ENCODE measurements at regions not wholly inside any gene's neighbourhood (a gene's known extent, or its start where the extent isn't known, plus 50 kb on each side); places are given as distances from the start of the nearest gene placed in this dataset.

GRCh38 chr1:48084826-48085225 is 87.6 kb upstream of the TRABD2B start:
- Histone ChIP-seq H4K12ac (ENCODE audit: low read depth, low read length) (no peak overlapping the region), H3K4ac (ENCODE audit: low read depth, low read length) (no peak overlapping the region), H3K27me3 (ENCODE audit: insufficient read depth, low read length) (no peaks in the 10 kb centered on the region), H3K79me1 (ENCODE audit: low read length) (no peaks in the 10 kb centered on the region), H2BK12ac (ENCODE audit: low read length) (no peak overlapping the region), H3K9me3 (ENCODE audit: insufficient read depth, low read depth, low read length) (peaks cover 2% of the 10 kb centered on the region), H3K9ac (ENCODE audit: low read length) (no peak overlapping the region), H2AK5ac (ENCODE audit: low read length) (no peak overlapping the region), H3K79me2 (ENCODE audit: control insufficient read depth, insufficient read depth, low read length, poor library complexity) (no peaks in the 10 kb centered on the region), H2BK120ac (ENCODE audit: insufficient read depth, low read length, poor library complexity) (no peak overlapping the region), H3K27ac (ENCODE audit: low read depth, low read length) (no peak overlapping the region), H3K14ac (ENCODE audit: low read length) (no peak overlapping the region), H3K18ac (ENCODE audit: low read length) (no peak overlapping the region), H3K4me1 (ENCODE audit: control insufficient read depth in 1 of 2, insufficient read depth in 2 of 2, low read length in 2 of 2) (no peaks in the 10 kb centered on the region), H2AFZ (ENCODE audit: insufficient read depth, low read length, poor library complexity) (no peak overlapping the region), H3K4me3 (ENCODE audit: low read depth, low read length) (no peak overlapping the region), H3K36me3 (ENCODE audit: control insufficient read depth in 1 of 2, insufficient read depth in 2 of 2, low read length in 2 of 2) (no peaks in the 10 kb centered on the region), H3K4me2 (ENCODE audit: low read length) (no peak overlapping the region), H3K23ac (ENCODE audit: low read length) (no peak overlapping the region), H2BK5ac (ENCODE audit: low read depth, low read length, poor library complexity) (no peak overlapping the region), H4K91ac (ENCODE audit: low read depth, low read length) (no peak overlapping the region), H4K8ac (ENCODE audit: low read depth, low read length) (no peak overlapping the region)
- WGBS (ENCODE audit: extremely low coverage, insufficient coverage, insufficient read length) = no CpG with 5 or more reads among the region's 4 CpGs
- no peak for DNase-seq

- no peaks in the 10 kb centered on the region for H3K27me3 ChIP-seq (ENCODE audit: insufficient read depth, low read length)
- no peak overlapping the region for H3K4me2 ChIP-seq (ENCODE audit: low read length)
- H3K18ac ChIP-seq (ENCODE audit: low read length) = no peak overlapping the region
- no peaks in the 10 kb centered on the region for H3K79me2 ChIP-seq (ENCODE audit: control insufficient read depth, insufficient read depth, low read length, poor library complexity)
- H2BK5ac ChIP-seq (ENCODE audit: low read depth, low read length, poor library complexity) = no peak overlapping the region
- H3K27ac ChIP-seq (ENCODE audit: low read depth, low read length) = no peak overlapping the region
- H2AK5ac ChIP-seq (ENCODE audit: low read length) = no peak overlapping the region
- H4K12ac ChIP-seq (ENCODE audit: low read depth, low read length) = no peak overlapping the region
- no peak overlapping the region for H3K9ac ChIP-seq (ENCODE audit: low read length)
- H3K4me1 ChIP-seq (ENCODE audit: control insufficient read depth in 1 of 2, insufficient read depth in 2 of 2, low read length in 2 of 2) = no peaks in the 10 kb centered on the region
- H3K36me3 ChIP-seq (ENCODE audit: control insufficient read depth in 1 of 2, insufficient read depth in 2 of 2, low read length in 2 of 2) = no peaks in the 10 kb centered on the region
- no peak for DNase-seq
- no peak overlapping the region for H3K4ac ChIP-seq (ENCODE audit: low read depth, low read length)
- no peak overlapping the region for H2AFZ ChIP-seq (ENCODE audit: insufficient read depth, low read length, poor library complexity)
- H3K14ac ChIP-seq (ENCODE audit: low read length) = no peak overlapping the region
- H4K91ac ChIP-seq (ENCODE audit: low read depth, low read length) = no peak overlapping the region
- no peak overlapping the region for H2BK120ac ChIP-seq (ENCODE audit: insufficient read depth, low read length, poor library complexity)
- WGBS (ENCODE audit: extremely low coverage, insufficient coverage, insufficient read length) = no CpG with 5 or more reads among the region's 6 CpGs
- no peak overlapping the region for H3K23ac ChIP-seq (ENCODE audit: low read length)
- no peak overlapping the region for H2BK12ac ChIP-seq (ENCODE audit: low read length)
- H3K79me1 ChIP-seq (ENCODE audit: low read length) = no peaks in the 10 kb centered on the region
- H3K4me3 ChIP-seq (ENCODE audit: low read depth, low read length) = no peak overlapping the region
- no peak overlapping the region for H4K8ac ChIP-seq (ENCODE audit: low read depth, low read length)
- H3K9me3 ChIP-seq (ENCODE audit: insufficient read depth, low read depth, low read length) = no peaks in the 10 kb centered on the region
These were observed 85.2 kb upstream of the TRABD2B start for GRCh38 chr1:48082271-48082962.

- no peak for DNase-seq
These were observed 83.4 kb upstream of the TRABD2B start for GRCh38 chr1:48080331-48081255.

GRCh38 chr1:48079096-48079495 is 81.9 kb upstream of the TRABD2B start:
- Histone ChIP-seq H3K9me3 (ENCODE audit: insufficient read depth, low read depth, low read length) (no peaks in the 10 kb centered on the region), H3K14ac (ENCODE audit: low read length) (no peak overlapping the region), H3K4me1 (ENCODE audit: control insufficient read depth in 1 of 2, insufficient read depth in 2 of 2, low read length in 2 of 2) (no peaks in the 10 kb centered on the region), H3K23ac (ENCODE audit: low read length) (no peak overlapping the region), H3K4me2 (ENCODE audit: low read length) (no peak overlapping the region), H2BK12ac (ENCODE audit: low read length) (no peak overlapping the region), H4K91ac (ENCODE audit: low read depth, low read length) (no peak overlapping the region), H2BK5ac (ENCODE audit: low read depth, low read length, poor library complexity) (no peak overlapping the region), H3K18ac (ENCODE audit: low read length) (no peak overlapping the region), H3K4me3 (ENCODE audit: low read depth, low read length) (no peak overlapping the region), H3K79me2 (ENCODE audit: control insufficient read depth, insufficient read depth, low read length, poor library complexity) (no peaks in the 10 kb centered on the region), H3K9ac (ENCODE audit: low read length) (no peak overlapping the region), H2AK5ac (ENCODE audit: low read length) (no peak overlapping the region), H4K12ac (ENCODE audit: low read depth, low read length) (no peak overlapping the region), H3K79me1 (ENCODE audit: low read length) (no peaks in the 10 kb centered on the region), H4K8ac (ENCODE audit: low read depth, low read length) (no peak overlapping the region), H3K4ac (ENCODE audit: low read depth, low read length) (no peak overlapping the region), H2BK120ac (ENCODE audit: insufficient read depth, low read length, poor library complexity) (no peak overlapping the region), H3K36me3 (ENCODE audit: control insufficient read depth in 1 of 2, insufficient read depth in 2 of 2, low read length in 2 of 2) (no peaks in the 10 kb centered on the region), H3K27me3 (ENCODE audit: insufficient read depth, low read length) (no peaks in the 10 kb centered on the region), H3K27ac (ENCODE audit: low read depth, low read length) (no peak overlapping the region), H2AFZ (ENCODE audit: insufficient read depth, low read length, poor library complexity) (no peak overlapping the region)
- DNase-seq = no peak
- no CpG with 5 or more reads among the region's 1 CpG for WGBS (ENCODE audit: extremely low coverage, insufficient coverage, insufficient read length)

More at GRCh38 chr1:48080331-48081255, 83.4 kb upstream of the TRABD2B start:
- H3K4me1 ChIP-seq (ENCODE audit: control insufficient read depth in 1 of 2, insufficient read depth in 2 of 2, low read length in 2 of 2) = no peaks in the 10 kb centered on the region
- H2AFZ ChIP-seq (ENCODE audit: insufficient read depth, low read length, poor library complexity) = no peak overlapping the region
- H4K12ac ChIP-seq (ENCODE audit: low read depth, low read length) = no peak overlapping the region
- H2AK5ac ChIP-seq (ENCODE audit: low read length) = no peak overlapping the region
- no peak overlapping the region for H3K18ac ChIP-seq (ENCODE audit: low read length)
- H2BK12ac ChIP-seq (ENCODE audit: low read length) = no peak overlapping the region
- no peak overlapping the region for H4K8ac ChIP-seq (ENCODE audit: low read depth, low read length)
- H3K79me2 ChIP-seq (ENCODE audit: control insufficient read depth, insufficient read depth, low read length, poor library complexity) = no peaks in the 10 kb centered on the region
- no peak overlapping the region for H3K14ac ChIP-seq (ENCODE audit: low read length)
- no peaks in the 10 kb centered on the region for H3K79me1 ChIP-seq (ENCODE audit: low read length)
- H3K27me3 ChIP-seq (ENCODE audit: insufficient read depth, low read length) = no peaks in the 10 kb centered on the region
- no peak overlapping the region for H3K4me2 ChIP-seq (ENCODE audit: low read length)
- H2BK5ac ChIP-seq (ENCODE audit: low read depth, low read length, poor library complexity) = no peak overlapping the region
- no peak overlapping the region for H3K9ac ChIP-seq (ENCODE audit: low read length)
- no peak overlapping the region for H2BK120ac ChIP-seq (ENCODE audit: insufficient read depth, low read length, poor library complexity)
- no peaks in the 10 kb centered on the region for H3K9me3 ChIP-seq (ENCODE audit: insufficient read depth, low read depth, low read length)
- no peak overlapping the region for H3K27ac ChIP-seq (ENCODE audit: low read depth, low read length)
- no peak overlapping the region for H4K91ac ChIP-seq (ENCODE audit: low read depth, low read length)
- no peak overlapping the region for H3K4me3 ChIP-seq (ENCODE audit: low read depth, low read length)
- H3K23ac ChIP-seq (ENCODE audit: low read length) = no peak overlapping the region
- H3K36me3 ChIP-seq (ENCODE audit: control insufficient read depth in 1 of 2, insufficient read depth in 2 of 2, low read length in 2 of 2) = no peaks in the 10 kb centered on the region
- WGBS (ENCODE audit: extremely low coverage, insufficient coverage, insufficient read length) = no CpG with 5 or more reads among the region's 6 CpGs
- H3K4ac ChIP-seq (ENCODE audit: low read depth, low read length) = no peak overlapping the region

All from trophoblast cell (in vitro differentiated cells and primary cell).